Neural progenitor cell (in vitro differentiated cells): ENCODE measurements at regions not wholly inside any gene's neighbourhood (a gene's known extent, or its start where the extent isn't known, plus 50 kb on each side); places are given as distances from the start of the nearest gene placed in this dataset.

Experiments
- DNase-seq: peaks from one replicate; pipeline ENCODE4 v3.0.0-alpha.2; 2016; ENCODE audit warnings: low spot score
- H2AFZ ChIP-seq: fragments of 200-600 bp; sonication (generic); replicated peaks from 2 replicates; pipeline ENCODE4 v1.6.1; 2016; ENCODE audit warnings: antibody characterized with exemption
- H3F3A ChIP-seq: fragments of 200-600 bp; sonication (generic); 2 replicates; pipeline ENCODE4 v1.6.1; 2016; ENCODE audit warnings: antibody characterized with exemption, low read depth
- H3K27ac ChIP-seq: fragments of 200-600 bp; sonication (generic); 2 replicates; pipeline ENCODE4 v1.5.1; 2016; ENCODE audit warnings: mild to moderate bottlenecking
- H3K27me3 ChIP-seq: fragments of 200-600 bp; sonication (generic); 2 replicates; pipeline ENCODE4 v1.6.1; 2016; ENCODE audit warnings: mild to moderate bottlenecking, moderate library complexity
- H3K36me3 ChIP-seq: fragments of 200-600 bp; sonication (generic); 2 replicates; pipeline ENCODE4 v1.5.1; 2016
- H3K4me1 ChIP-seq: fragments of 200-600 bp; sonication (generic); 2 replicates; pipeline ENCODE4 v1.6.1; 2016; ENCODE audit warnings: mixed run types
- H3K4me2 ChIP-seq: fragments of 200-600 bp; sonication (generic); 2 replicates; pipeline ENCODE4 v1.6.1; 2016
- H3K4me3 ChIP-seq: fragments of 200-600 bp; sonication (generic); 2 replicates; pipeline ENCODE4 v1.5.1; 2016
- H3K79me2 ChIP-seq: fragments of 200-600 bp; sonication (generic); 2 replicates; pipeline ENCODE4 v1.6.1; 2016; ENCODE audit warnings: low read depth
- H3K9ac ChIP-seq: fragments of 200-600 bp; sonication (generic); 2 replicates; pipeline ENCODE4 v1.6.1; 2016
- H3K9me3 ChIP-seq: fragments of 200-600 bp; sonication (generic); 2 replicates; pipeline ENCODE4 v1.5.1; 2016; ENCODE audit warnings: low read depth
- H4K20me1 ChIP-seq: fragments of 200-600 bp; sonication (generic); 2 replicates; pipeline ENCODE4 v1.6.1; 2016; ENCODE audit warnings: low read depth
- H3K27ac Mint-ChIP-seq: 3 replicates; pipeline ENCODE4 v1.8.0; 2021; ENCODE audit warnings: mixed read lengths
- H3K27me3 Mint-ChIP-seq: 2 replicates; pipeline ENCODE4 v1.8.0; 2022; ENCODE audit warnings: low read depth, mild to moderate bottlenecking, inconsistent platforms, moderate library complexity, mixed read lengths; ENCODE audit not compliant: insufficient read depth
- H3K36me3 Mint-ChIP-seq: 3 replicates; pipeline ENCODE4 v1.8.0; 2021; ENCODE audit warnings: mixed read lengths
- H3K4me1 Mint-ChIP-seq: 3 replicates; pipeline ENCODE4 v1.8.0; 2021; ENCODE audit warnings: mixed read lengths
- H3K4me3 Mint-ChIP-seq: 3 replicates; pipeline ENCODE4 v1.8.0; 2021; ENCODE audit warnings: mild to moderate bottlenecking, moderate library complexity, mixed read lengths
- H3K9me3 Mint-ChIP-seq: 3 replicates; pipeline ENCODE4 v1.8.0; 2020; ENCODE audit warnings: mixed read lengths
- EZH2 ChIP-seq: fragments of 200-600 bp; sonication (generic); IDR thresholded peaks from 2 replicates; pipeline ENCODE4 v1.6.1; 2017; ENCODE audit warnings: antibody characterized with exemption, mild to moderate bottlenecking, moderate library complexity
- EZH2phosphoT487 ChIP-seq: fragments of 200-600 bp; sonication (generic); IDR thresholded peaks from 2 replicates; pipeline ENCODE4 v1.6.1; 2017; ENCODE audit warnings: antibody characterized with exemption
- TF ChIP-seq, protein P1 (sequence below): fragments of 200-600 bp; sonication (generic); IDR thresholded peaks from 2 replicates; pipeline ENCODE4 v1.5.1; 2017; ENCODE audit warnings: antibody characterized with exemption, mild to moderate bottlenecking

- H2AFZ ChIP-seq = no peak overlapping the region
- TF ChIP-seq, protein P1, sequence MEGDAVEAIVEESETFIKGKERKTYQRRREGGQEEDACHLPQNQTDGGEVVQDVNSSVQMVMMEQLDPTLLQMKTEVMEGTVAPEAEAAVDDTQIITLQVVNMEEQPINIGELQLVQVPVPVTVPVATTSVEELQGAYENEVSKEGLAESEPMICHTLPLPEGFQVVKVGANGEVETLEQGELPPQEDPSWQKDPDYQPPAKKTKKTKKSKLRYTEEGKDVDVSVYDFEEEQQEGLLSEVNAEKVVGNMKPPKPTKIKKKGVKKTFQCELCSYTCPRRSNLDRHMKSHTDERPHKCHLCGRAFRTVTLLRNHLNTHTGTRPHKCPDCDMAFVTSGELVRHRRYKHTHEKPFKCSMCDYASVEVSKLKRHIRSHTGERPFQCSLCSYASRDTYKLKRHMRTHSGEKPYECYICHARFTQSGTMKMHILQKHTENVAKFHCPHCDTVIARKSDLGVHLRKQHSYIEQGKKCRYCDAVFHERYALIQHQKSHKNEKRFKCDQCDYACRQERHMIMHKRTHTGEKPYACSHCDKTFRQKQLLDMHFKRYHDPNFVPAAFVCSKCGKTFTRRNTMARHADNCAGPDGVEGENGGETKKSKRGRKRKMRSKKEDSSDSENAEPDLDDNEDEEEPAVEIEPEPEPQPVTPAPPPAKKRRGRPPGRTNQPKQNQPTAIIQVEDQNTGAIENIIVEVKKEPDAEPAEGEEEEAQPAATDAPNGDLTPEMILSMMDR = no peak
- TF ChIP-seq EZH2 (no peak), EZH2phosphoT487 (no peak)
- DNase-seq = no peak
- H3K9me3 Mint-ChIP-seq = no peaks in the 10 kb centered on the region
- H3K4me3 ChIP-seq = no peak overlapping the region
- H3K36me3 ChIP-seq = no peaks in the 10 kb centered on the region
- no peak overlapping the region for H3K4me2 ChIP-seq
- no peak overlapping the region for H3K4me3 Mint-ChIP-seq
- H3K36me3 Mint-ChIP-seq = no peaks in the 10 kb centered on the region
- no peaks in the 10 kb centered on the region for H3K9me3 ChIP-seq
- peaks cover 3% of the 10 kb centered on the region for H3K27me3 Mint-ChIP-seq
- no peaks in the 10 kb centered on the region for H3K4me1 ChIP-seq
- no peaks in the 10 kb centered on the region for H4K20me1 ChIP-seq
- H3K27me3 ChIP-seq = no peaks in the 10 kb centered on the region
- no peaks in the 10 kb centered on the region for H3F3A ChIP-seq
- no peak overlapping the region for H3K9ac ChIP-seq
- H3K27ac ChIP-seq = no peak overlapping the region
- peaks cover 5% of the 10 kb centered on the region for H3K4me1 Mint-ChIP-seq
- H3K27ac Mint-ChIP-seq = no peak overlapping the region
- no peaks in the 10 kb centered on the region for H3K79me2 ChIP-seq
Observed at GRCh38 chr15:96878129-96878528, 547.6 kb downstream of the NR2F2 start.

DNA sequence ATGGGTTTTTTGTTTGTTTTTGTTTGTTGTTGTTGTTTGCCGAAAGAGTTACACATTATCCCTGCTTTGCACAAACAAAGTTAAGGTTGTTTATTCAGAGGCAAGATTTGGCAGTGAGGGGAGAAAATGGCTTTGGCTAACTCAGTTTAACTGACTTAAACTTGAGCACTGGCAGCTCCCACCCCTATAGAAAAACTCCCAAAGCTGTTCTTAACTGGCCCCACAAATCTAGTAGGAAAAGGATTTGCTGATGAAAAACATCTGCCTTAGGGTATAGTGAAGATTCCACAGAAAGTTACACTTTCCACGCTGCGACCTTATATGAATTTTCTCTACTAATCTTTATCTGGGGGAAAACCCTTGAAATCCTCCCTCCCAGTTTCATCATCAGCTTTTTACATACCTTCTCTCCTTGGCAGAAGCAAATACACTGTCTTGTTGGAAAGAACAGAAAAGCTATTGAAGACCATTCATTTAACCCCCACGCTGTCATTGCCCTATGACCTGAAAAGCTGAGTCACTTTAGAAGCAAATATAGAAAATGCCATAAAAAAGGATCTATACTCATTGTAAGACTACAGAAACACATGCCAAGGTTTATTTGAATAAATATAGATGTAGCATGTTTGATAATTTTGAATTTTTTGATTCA, 551.7 kb downstream of the NR2F2 start:
- Histone ChIP-seq H3K9me3 (no peaks in the 10 kb centered on the region), H3K27me3 (no peaks in the 10 kb centered on the region), H3F3A (no peaks in the 10 kb centered on the region), H3K27ac (no peak overlapping the region), H2AFZ (no peak overlapping the region), H3K9ac (no peak overlapping the region), H4K20me1 (no peaks in the 10 kb centered on the region), H3K79me2 (no peaks in the 10 kb centered on the region), H3K4me3 (no peak overlapping the region), H3K4me2 (no peak overlapping the region), H3K4me1 (peaks cover 7% of the 10 kb centered on the region), H3K36me3 (no peaks in the 10 kb centered on the region)
- TF ChIP-seq EZH2phosphoT487 = no peak
- TF ChIP-seq, protein P1 = no peak
- Mint-ChIP-seq H3K27ac (no peak overlapping the region), H3K9me3 (peaks cover 3% of the 10 kb centered on the region), H3K4me3 (no peak overlapping the region), H3K27me3 (peaks cover 11% of the 10 kb centered on the region), H3K36me3 (no peaks in the 10 kb centered on the region), H3K4me1 (peaks cover 5% of the 10 kb centered on the region)
- no peak for DNase-seq

- Histone ChIP-seq H3K9me3 (no peaks in the 10 kb centered on the region), H3K4me3 (no peak overlapping the region), H4K20me1 (no peaks in the 10 kb centered on the region), H3K79me2 (no peaks in the 10 kb centered on the region), H3K36me3 (no peaks in the 10 kb centered on the region), H3K27ac (no peak overlapping the region), H3K4me2 (no peak overlapping the region), H3K9ac (no peak overlapping the region), H3K4me1 (peaks cover 43% of the 10 kb centered on the region), H2AFZ (no peak overlapping the region), H3F3A (peaks cover 15% of the 10 kb centered on the region), H3K27me3 (no peaks in the 10 kb centered on the region)
- peaks cover 4% of the 10 kb centered on the region for H3K9me3 Mint-ChIP-seq
- no peak overlapping the region for H3K4me3 Mint-ChIP-seq
- TF ChIP-seq, protein P1 = no peak
- no peak for TF ChIP-seq EZH2
- no peak for TF ChIP-seq EZH2phosphoT487
- no peaks in the 10 kb centered on the region for H3K36me3 Mint-ChIP-seq
- no peak for DNase-seq
- H3K27me3 Mint-ChIP-seq = peaks cover 10% of the 10 kb centered on the region
- H3K27ac Mint-ChIP-seq = no peak overlapping the region
- H3K4me1 Mint-ChIP-seq = peaks cover 13% of the 10 kb centered on the region
Observed at GRCh38 chr15:96887730-96888129, 557.2 kb downstream of the NR2F2 start.
